ENCODE measurements at regions not wholly inside any gene's neighbourhood (a gene's known extent, or its start where the extent isn't known, plus 50 kb on each side); places are given as distances from the start of the nearest gene placed in this dataset.
A peak's percentile ranks its signal among the peaks of the same experiment; 100 is the strongest.
"Not testable (repeated sequence)": the region's sequence is repeated elsewhere in the genome, so short reads cannot be mapped to it uniquely, and the experiment has no call there.

- no peak for DNase-seq
Observed at GRCh38 chr5:129163810-129164378, 69.3 kb downstream of the ISOC1 start.

- no peak for DNase-seq
Observed at GRCh38 chr5:129170050-129170449, 75.5 kb downstream of the ISOC1 start.

GRCh38 chr5:129171194-129171944 is 76.8 kb downstream of the ISOC1 start:
- DNase-seq, result no peak

GRCh38 chr5:129172580-129172979 is 78.0 kb downstream of the ISOC1 start:
- DNase-seq, result peak; percentile 53

GRCh38 chr5:129173771-129174170 is 79.2 kb downstream of the ISOC1 start:
- DNase-seq, result no peak

GRCh38 chr5:129174480-129174879 is 79.9 kb downstream of the ISOC1 start:
- no peak for DNase-seq

- no peak for DNase-seq
Observed at GRCh38 chr5:129177451-129177850, 82.9 kb downstream of the ISOC1 start.

GRCh38 chr5:129199308-129199707 is 104.8 kb downstream of the ISOC1 start:
- DNase-seq, result no peak

- no peak for DNase-seq
Observed at GRCh38 chr5:129204525-129204924, 110.0 kb downstream of the ISOC1 start.

GRCh38 chr5:129216001-129216400 is 121.5 kb downstream of the ISOC1 start:
- DNase-seq, result no peak

GRCh38 chr5:129217179-129217578 is 122.6 kb downstream of the ISOC1 start:
- DNase-seq, result no peak

GRCh38 chr5:129223178-129223577 is 128.6 kb downstream of the ISOC1 start:
- DNase-seq, result no peak

GRCh38 chr5:129228577-129228976 is 134.0 kb downstream of the ISOC1 start:
- DNase-seq, result no peak

GRCh38 chr5:129241755-129242154 is 147.2 kb downstream of the ISOC1 start:
- DNase-seq, result peak; percentile 91

- no peak for DNase-seq
Observed at GRCh38 chr5:129243039-129243438, 148.5 kb downstream of the ISOC1 start.

GRCh38 chr5:129244478-129244877 is 149.9 kb downstream of the ISOC1 start:
- DNase-seq, result peak; percentile 5

- DNase-seq, result no peak
Observed at GRCh38 chr5:129245489-129245888, 150.9 kb downstream of the ISOC1 start.

- no peak for DNase-seq
Observed at GRCh38 chr5:129246088-129246487, 151.5 kb downstream of the ISOC1 start.

GRCh38 chr5:129249886-129250285 is 155.3 kb downstream of the ISOC1 start:
- no peak for DNase-seq

- peak; percentile 59 for DNase-seq
Observed at GRCh38 chr5:129271308-129271707, 176.8 kb downstream of the ISOC1 start.

GRCh38 chr5:129284010-129284409 is 176.1 kb upstream of the ADAMTS19 start:
- no peak for DNase-seq

- not testable (repeated sequence) for DNase-seq
Observed at GRCh38 chr5:129294216-129294615, 165.9 kb upstream of the ADAMTS19 start.

- no peak for DNase-seq
Observed at GRCh38 chr5:129306725-129307124, 153.4 kb upstream of the ADAMTS19 start.

- DNase-seq, result no peak
Observed at GRCh38 chr5:129322968-129323367, 137.1 kb upstream of the ADAMTS19 start.

GRCh38 chr5:129341306-129341705 is 118.8 kb upstream of the ADAMTS19 start:
- no peak for DNase-seq
